ENCODE measurements at regions not wholly inside any gene's neighbourhood (a gene's known extent, or its start where the extent isn't known, plus 50 kb on each side); places are given as distances from the start of the nearest gene placed in this dataset.

DNA sequence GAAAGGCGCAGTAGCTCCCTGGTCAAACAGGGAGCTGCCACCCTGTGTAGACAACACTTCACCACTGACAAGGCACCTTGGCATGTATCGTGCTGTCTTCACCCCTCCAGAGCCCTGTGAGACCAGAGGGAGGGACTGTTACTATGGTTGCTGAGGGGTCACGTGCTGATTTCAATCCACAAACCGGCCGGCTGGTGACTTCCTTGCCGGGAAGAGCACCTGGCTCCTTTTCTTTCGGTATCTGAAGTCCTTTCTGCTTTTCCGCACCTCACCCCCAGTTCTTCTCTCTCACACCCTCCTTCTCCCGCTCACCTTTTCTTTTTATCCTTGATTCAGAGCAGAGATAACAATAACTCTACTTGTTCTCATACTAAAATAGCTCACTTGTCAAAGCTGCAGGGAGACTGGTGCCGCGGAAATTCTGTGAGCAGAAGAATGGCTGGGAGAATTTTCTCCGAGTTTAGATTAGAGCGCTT, 327.2 kb downstream of the ZSWIM6 start:
- CTCF ChIA-PET = interaction anchor here (0.6 to 3.1 kb wide), 15 partner anchors 8 to 701 kb away, joined by 3 to 27 read pairs (median 4); no protein-coding TSS in a partner anchor
- no peaks in the 10 kb centered on the region for H3K4me1 Mint-ChIP-seq (ENCODE audit: low read depth)
- no peaks in the 10 kb centered on the region for H3K36me3 Mint-ChIP-seq (ENCODE audit: low read depth)
- POLR2A ChIA-PET = no interaction called here
- H3K4me3 Mint-ChIP-seq = no peak overlapping the region
- ATAC-seq = no peak
- peaks cover 5% of the 10 kb centered on the region for H3K27me3 Mint-ChIP-seq (ENCODE audit: low read depth)
- no peak for DNase-seq
- H3K9me3 Mint-ChIP-seq (ENCODE audit: insufficient read depth) = no peaks in the 10 kb centered on the region
- no peak overlapping the region for H3K27ac Mint-ChIP-seq

- Mint-ChIP-seq H3K9me3 (ENCODE audit: insufficient read depth) (no peaks in the 10 kb centered on the region), H3K27me3 (ENCODE audit: low read depth) (peaks cover 1% of the 10 kb centered on the region)
- CTCF ChIA-PET = no interaction called here
Measured at GRCh38 chr5:61662670-61663069, 330.6 kb downstream of the ZSWIM6 start.

DNA sequence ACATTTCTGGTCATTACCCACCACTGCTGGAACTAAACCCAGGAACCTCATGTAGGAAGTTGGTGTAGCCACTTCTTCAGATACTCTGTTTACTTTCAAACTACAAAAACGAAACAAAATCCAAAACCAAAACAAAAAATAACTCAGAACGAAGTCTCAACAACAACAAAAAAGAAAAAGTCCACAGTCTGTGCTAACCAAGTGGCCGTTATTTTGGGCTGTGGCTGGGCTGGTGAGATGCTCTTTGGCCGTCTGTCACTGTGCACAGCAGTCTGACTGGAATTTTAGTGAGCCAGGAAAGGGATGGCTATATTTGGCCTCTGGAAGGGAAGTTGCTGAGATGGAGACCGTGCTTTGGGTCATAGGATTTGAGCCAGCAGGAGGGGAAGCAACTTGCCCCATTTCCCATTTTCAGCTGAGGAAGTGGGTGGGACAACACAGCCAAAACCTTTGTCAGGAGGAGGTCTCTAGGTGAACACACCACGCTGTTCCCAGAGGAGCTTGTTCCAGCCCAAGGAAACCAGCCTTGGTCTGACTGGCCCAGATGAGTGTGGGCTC, 334.1 kb downstream of the ZSWIM6 start:
- H3K36me3 Mint-ChIP-seq (ENCODE audit: low read depth) = no peaks in the 10 kb centered on the region
- no peak overlapping the region for H3K4me3 Mint-ChIP-seq

More at GRCh38 chr5:61662670-61663069, 330.6 kb downstream of the ZSWIM6 start:
- Mint-ChIP-seq H3K36me3 (ENCODE audit: low read depth) (no peaks in the 10 kb centered on the region), H3K4me3 (no peak overlapping the region), H3K4me1 (ENCODE audit: low read depth) (no peaks in the 10 kb centered on the region), H3K27ac (no peak overlapping the region)
- POLR2A ChIA-PET = no interaction called here
- no peak for DNase-seq
- ATAC-seq = no peak

GRCh38 chr5:61667525-61668218, 335.6 kb downstream of the ZSWIM6 start:
- DNase-seq (no peak), ATAC-seq (no peak)
- CTCF ChIA-PET = interaction anchor here (1.7 kb wide), 1 partner anchor 10 kb away, joined by 7 read pairs; no protein-coding TSS in a partner anchor
- Mint-ChIP-seq H3K27ac (no peak overlapping the region), H3K4me3 (no peak overlapping the region), H3K27me3 (ENCODE audit: low read depth) (peaks cover 6% of the 10 kb centered on the region), H3K9me3 (ENCODE audit: insufficient read depth) (no peaks in the 10 kb centered on the region), H3K36me3 (ENCODE audit: low read depth) (no peaks in the 10 kb centered on the region), H3K4me1 (ENCODE audit: low read depth) (no peaks in the 10 kb centered on the region)
- POLR2A ChIA-PET = no interaction called here

More for the DNA sequence above, 334.1 kb downstream of the ZSWIM6 start:
- Mint-ChIP-seq H3K4me1 (ENCODE audit: low read depth) (no peaks in the 10 kb centered on the region), H3K27ac (no peak overlapping the region), H3K27me3 (ENCODE audit: low read depth) (peaks cover 6% of the 10 kb centered on the region), H3K9me3 (ENCODE audit: insufficient read depth) (no peaks in the 10 kb centered on the region)
- ChIA-PET CTCF (interaction anchor here (1.7 kb wide), 1 partner anchor 8 kb away, joined by 7 read pairs; no protein-coding TSS in a partner anchor), POLR2A (no interaction called here)
- ATAC-seq = no peak
- DNase-seq = no peak

GRCh38 chr5:61669531-61669930, 337.5 kb downstream of the ZSWIM6 start:
- Mint-ChIP-seq H3K27me3 (ENCODE audit: low read depth) (peaks cover 6% of the 10 kb centered on the region), H3K27ac (no peak overlapping the region), H3K36me3 (ENCODE audit: low read depth) (no peaks in the 10 kb centered on the region), H3K4me3 (no peak overlapping the region), H3K4me1 (ENCODE audit: low read depth) (no peaks in the 10 kb centered on the region), H3K9me3 (ENCODE audit: insufficient read depth) (no peaks in the 10 kb centered on the region)
- no peak for ATAC-seq
- ChIA-PET CTCF (no interaction called here), POLR2A (no interaction called here)
- DNase-seq = no peak

DNA sequence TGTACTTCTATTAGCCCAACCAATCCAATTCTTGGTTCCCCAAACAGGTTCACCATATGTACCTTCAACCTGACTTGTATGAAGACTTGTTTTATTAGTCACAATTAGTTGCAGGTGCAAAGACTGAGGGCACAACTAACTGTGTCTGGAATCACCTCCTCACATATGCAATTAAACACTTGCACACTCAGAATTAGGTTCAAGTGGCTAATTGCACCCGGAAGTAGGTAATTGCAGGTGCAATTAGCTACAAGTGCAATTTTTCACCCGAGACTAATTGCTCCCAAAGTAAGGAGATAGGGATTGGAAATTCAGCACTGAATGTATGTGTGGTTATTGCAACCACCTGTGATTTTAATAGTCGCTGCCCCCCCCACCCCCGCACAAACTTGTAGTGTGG, 338.9 kb downstream of the ZSWIM6 start:
- H3K36me3 Mint-ChIP-seq (ENCODE audit: low read depth) = no peaks in the 10 kb centered on the region
- no peaks in the 10 kb centered on the region for H3K9me3 Mint-ChIP-seq (ENCODE audit: insufficient read depth)
- H3K27ac Mint-ChIP-seq = no peak overlapping the region
- ChIA-PET CTCF (no interaction called here), POLR2A (no interaction called here)
- no peaks in the 10 kb centered on the region for H3K4me1 Mint-ChIP-seq (ENCODE audit: low read depth)
- DNase-seq = no peak
- no peak for ATAC-seq
- H3K4me3 Mint-ChIP-seq = no peak overlapping the region
- peaks cover 6% of the 10 kb centered on the region for H3K27me3 Mint-ChIP-seq (ENCODE audit: low read depth)

DNA sequence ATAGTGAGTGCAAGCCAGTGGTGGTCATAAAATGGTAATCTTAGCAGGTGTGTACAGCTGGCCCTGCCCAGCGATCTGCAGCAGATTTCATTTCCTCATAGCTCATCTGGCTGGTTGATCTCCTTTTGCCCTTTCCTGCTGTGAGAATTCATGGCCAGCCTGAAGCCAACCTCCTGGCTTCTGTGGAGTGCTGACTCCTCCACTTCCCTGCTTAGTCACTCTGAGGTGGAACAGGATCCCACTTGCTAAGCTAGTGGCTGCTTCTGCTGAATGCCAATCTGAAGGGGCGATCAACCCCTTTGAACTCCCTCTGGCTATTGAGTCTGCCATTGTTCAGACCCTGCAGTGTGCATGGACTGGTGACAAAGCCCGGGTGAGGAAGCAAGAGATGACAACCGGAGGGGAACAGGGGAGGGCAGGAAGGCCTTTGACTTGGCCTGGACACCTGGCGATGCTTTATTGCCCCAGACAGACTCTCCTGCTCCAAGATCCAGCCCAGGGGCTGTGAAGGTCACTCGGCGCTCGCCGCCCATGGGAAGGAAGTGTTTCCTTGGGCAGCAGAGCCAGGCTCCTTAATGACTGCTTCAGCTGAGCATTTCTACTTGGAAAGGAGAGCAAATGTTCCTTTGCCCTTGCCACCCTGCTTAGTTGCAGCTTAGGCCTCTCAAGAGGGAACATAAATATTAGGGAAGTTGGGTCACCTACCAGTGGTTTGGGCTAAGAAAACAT, 341.1 kb downstream of the ZSWIM6 start:
- H3K4me1 Mint-ChIP-seq (ENCODE audit: low read depth) = no peaks in the 10 kb centered on the region
- no peaks in the 10 kb centered on the region for H3K9me3 Mint-ChIP-seq (ENCODE audit: insufficient read depth)
- ChIA-PET CTCF (no interaction called here), POLR2A (no interaction called here)
- ATAC-seq = no peak
- H3K27ac Mint-ChIP-seq = no peak overlapping the region
- no peaks in the 10 kb centered on the region for H3K36me3 Mint-ChIP-seq (ENCODE audit: low read depth)
- no peak for DNase-seq
- H3K27me3 Mint-ChIP-seq (ENCODE audit: low read depth) = peaks cover 2% of the 10 kb centered on the region
- no peak overlapping the region for H3K4me3 Mint-ChIP-seq

GRCh38 chr5:61674378-61674777, 342.3 kb downstream of the ZSWIM6 start:
- Mint-ChIP-seq H3K27ac (no peak overlapping the region), H3K36me3 (ENCODE audit: low read depth) (no peaks in the 10 kb centered on the region), H3K4me1 (ENCODE audit: low read depth) (no peaks in the 10 kb centered on the region), H3K9me3 (ENCODE audit: insufficient read depth) (no peaks in the 10 kb centered on the region), H3K4me3 (no peak overlapping the region), H3K27me3 (ENCODE audit: low read depth) (peaks cover 4% of the 10 kb centered on the region)
- ATAC-seq = no peak
- no peak for DNase-seq
- CTCF ChIA-PET = no interaction called here
- POLR2A ChIA-PET = no interaction called here

DNA sequence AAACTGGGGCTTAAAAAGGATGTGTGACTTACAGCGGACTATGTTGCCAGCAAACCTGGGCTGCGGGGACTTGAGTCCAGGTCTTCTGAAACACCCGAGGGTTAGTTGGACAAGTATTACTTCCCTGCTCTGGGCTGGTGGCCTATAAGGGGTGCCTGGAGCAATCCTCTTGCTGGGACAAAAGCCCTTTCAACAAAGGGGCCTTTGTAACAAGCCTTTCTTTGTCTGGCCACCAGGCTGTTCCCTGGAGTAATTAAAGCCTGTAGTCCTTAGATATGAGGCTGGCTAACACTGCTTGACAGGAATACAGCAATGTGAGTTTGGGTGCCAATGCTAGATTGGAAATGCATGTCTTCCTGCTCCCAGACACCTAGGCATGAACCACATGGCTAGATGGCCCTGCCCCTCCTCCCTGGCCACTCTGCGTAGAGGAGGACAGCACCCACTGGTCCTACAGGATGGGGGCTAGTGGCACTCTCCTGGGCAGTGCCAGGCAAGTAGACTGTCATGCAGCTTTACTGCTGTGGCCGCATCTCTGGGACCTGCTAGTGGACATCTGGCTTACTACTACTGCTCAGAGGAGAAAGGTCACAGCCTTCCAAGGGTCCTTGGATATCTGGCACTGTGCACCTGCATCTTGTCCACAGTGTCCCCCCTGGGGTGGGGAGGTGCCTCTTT, 343.1 kb downstream of the ZSWIM6 start:
- DNase-seq (no peak), ATAC-seq (no peak)
- ChIA-PET POLR2A (no interaction called here), CTCF (no interaction called here)
- Mint-ChIP-seq H3K27ac (no peak overlapping the region), H3K4me3 (no peak overlapping the region), H3K9me3 (ENCODE audit: insufficient read depth) (no peaks in the 10 kb centered on the region), H3K4me1 (ENCODE audit: low read depth) (no peaks in the 10 kb centered on the region), H3K36me3 (ENCODE audit: low read depth) (no peaks in the 10 kb centered on the region), H3K27me3 (ENCODE audit: low read depth) (peaks cover 2% of the 10 kb centered on the region)

DNA sequence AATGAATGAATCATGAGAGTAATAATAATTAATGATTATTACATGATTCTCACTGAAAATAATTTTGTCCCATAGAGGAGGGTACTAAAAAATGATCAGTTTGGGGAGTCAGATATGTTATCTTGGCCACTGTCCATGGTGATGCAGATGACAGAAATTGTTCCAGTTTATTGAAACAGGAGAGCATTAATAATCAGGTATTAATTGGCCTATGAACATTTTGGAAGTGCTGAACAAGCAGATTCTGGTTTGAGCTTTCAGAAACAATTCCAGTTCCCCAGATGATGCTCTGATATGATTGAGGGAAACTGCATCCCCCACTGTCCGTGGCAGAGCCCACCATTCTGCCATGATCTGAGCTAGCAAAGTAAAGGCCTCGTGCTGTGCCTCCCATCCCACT, 345.2 kb downstream of the ZSWIM6 start:
- H3K36me3 Mint-ChIP-seq (ENCODE audit: low read depth) = no peaks in the 10 kb centered on the region
- no peaks in the 10 kb centered on the region for H3K4me1 Mint-ChIP-seq (ENCODE audit: low read depth)
- ChIA-PET POLR2A (no interaction called here), CTCF (interaction anchor here (1.5 kb wide), 1 partner anchor 20 kb away, joined by 3 read pairs; no protein-coding TSS in a partner anchor)
- ATAC-seq (no peak), DNase-seq (no peak)
- H3K27ac Mint-ChIP-seq = no peak overlapping the region
- H3K27me3 Mint-ChIP-seq (ENCODE audit: low read depth) = peaks cover 6% of the 10 kb centered on the region
- H3K9me3 Mint-ChIP-seq (ENCODE audit: insufficient read depth) = no peaks in the 10 kb centered on the region
- H3K4me3 Mint-ChIP-seq = no peak overlapping the region

- H3K27ac Mint-ChIP-seq = no peak overlapping the region
- DNase-seq = no peak
- CTCF ChIA-PET = interaction anchor here (1.7 kb wide), 1 partner anchor 21 kb away, joined by 5 read pairs; no protein-coding TSS in a partner anchor
- POLR2A ChIA-PET = no interaction called here
- no peaks in the 10 kb centered on the region for H3K4me1 Mint-ChIP-seq (ENCODE audit: low read depth)
- H3K9me3 Mint-ChIP-seq (ENCODE audit: insufficient read depth) = no peaks in the 10 kb centered on the region
- H3K36me3 Mint-ChIP-seq (ENCODE audit: low read depth) = no peaks in the 10 kb centered on the region
- peaks cover 6% of the 10 kb centered on the region for H3K27me3 Mint-ChIP-seq (ENCODE audit: low read depth)
- no peak for ATAC-seq
- no peak overlapping the region for H3K4me3 Mint-ChIP-seq
Measured at GRCh38 chr5:61678966-61679365, 346.9 kb downstream of the ZSWIM6 start.

- Mint-ChIP-seq H3K4me3 (no peak overlapping the region), H3K27ac (no peak overlapping the region), H3K9me3 (ENCODE audit: insufficient read depth) (no peaks in the 10 kb centered on the region), H3K4me1 (ENCODE audit: low read depth) (no peaks in the 10 kb centered on the region), H3K36me3 (ENCODE audit: low read depth) (no peaks in the 10 kb centered on the region), H3K27me3 (ENCODE audit: low read depth) (peaks cover 6% of the 10 kb centered on the region)
- POLR2A ChIA-PET = no interaction called here
- no peak for ATAC-seq
- CTCF ChIA-PET = interaction anchor here (1.7 kb wide), 1 partner anchor 22 kb away, joined by 5 read pairs; no protein-coding TSS in a partner anchor
- no peak for DNase-seq
Measured at GRCh38 chr5:61679562-61679961, 347.5 kb downstream of the ZSWIM6 start.

Measured in activated CD8-positive, alpha-beta T cell treated with anti-CD3 and anti-CD28 coated beads, Interleukin-2, amount 10 ng/mL, durations not matched to agents 7 days and 5 days (primary cell).